B cell (primary cell): ENCODE measurements at regions not wholly inside any gene's neighbourhood (a gene's known extent, or its start where the extent isn't known, plus 50 kb on each side); places are given as distances from the start of the nearest gene placed in this dataset.

Experiments
- ATAC-seq: fragments of 200-7000 bp; cut with Tn5 transposase; one replicate; pipeline ENCODE4 v1.10.0; 2021; ENCODE audit warnings: low read depth, mild to moderate bottlenecking, moderate number of reproducible peaks, moderate library complexity
- CTCF ChIA-PET: fragments of 350-600 bp; sonication (Branson Sonifier 250); formaldehyde crosslinking; loops from one replicate; lab custom pipeline; 2021; ENCODE audit warnings: antibody characterized with exemption, inconsistent platforms; lab: Charles Lee
- POLR2A ChIA-PET: fragments of 350-600 bp; sonication (Branson Sonifier 250); formaldehyde crosslinking; loops from one replicate; lab custom pipeline; 2021; ENCODE audit warnings: antibody characterized with exemption; lab: Charles Lee
- DNase-seq: peaks from one replicate; pipeline ENCODE4 v3.0.0; 2013
- H2AFZ ChIP-seq: 2 replicates; pipeline ENCODE4 v1.6.1; 2012; ENCODE audit warnings: mild to moderate bottlenecking, low read depth, low read length; ENCODE audit not compliant: insufficient read depth, poor library complexity, severe bottlenecking
- H3K27ac ChIP-seq, 2 donors: 1 replicate in 1 of 2; 2 replicates in 1 of 2; pipeline ENCODE4 v1.5.1; 2012 to 2013; ENCODE audit warnings: low read length in 2 of 2, mild to moderate bottlenecking in 2 of 2, moderate library complexity in 1 of 2
- H3K27me3 ChIP-seq, 4 experiments: fragments of 200-600 bp in 1 of 4; sonication (generic) in 1 of 4; replicated peaks in 1 of 4; 1 replicate in 2 of 4; 2 replicates in 2 of 4; pipeline versions ENCODE4 v1.6.1 to v1.7.0; 2013 to 2016; ENCODE audit warnings: low read length in 3 of 4, mild to moderate bottlenecking in 2 of 4, mixed read lengths in 1 of 4, moderate library complexity in 1 of 4; ENCODE audit not compliant: insufficient read depth in 4 of 4, control insufficient read depth in 3 of 4; ENCODE audit errors: control extremely low read depth in 1 of 4
- H3K36me3 ChIP-seq, 2 experiments: replicated peaks in 1 of 2; 1 replicate in 1 of 2; 2 replicates in 1 of 2; pipeline versions ENCODE4 v1.6.1 to v1.7.1; 2013; ENCODE audit warnings: low read length in 1 of 2; ENCODE audit not compliant: insufficient read depth in 2 of 2, control insufficient read depth in 1 of 2; ENCODE audit errors: control extremely low read depth in 1 of 2, extremely low read depth in 1 of 2
- H3K4me1 ChIP-seq, 2 donors: fragments of 200-600 bp in 1 of 2; sonication (generic) in 1 of 2; 1 replicate in 1 of 2; 2 replicates in 1 of 2; pipeline versions ENCODE4 v1.5.1 to v1.6.1; 2013 to 2017; ENCODE audit warnings: low read length in 2 of 2; ENCODE audit not compliant: control insufficient read depth in 2 of 2, insufficient read depth in 2 of 2
- H3K4me2 ChIP-seq: replicated peaks from 2 replicates; pipeline ENCODE3; 2012; ENCODE audit warnings: mild to moderate bottlenecking, low read depth, low read length; ENCODE audit not compliant: poor library complexity, severe bottlenecking
- H3K4me3 ChIP-seq, 5 experiments: fragments of 200-600 bp in 1 of 5; sonication (generic) in 1 of 5; 1 replicate in 3 of 5; 2 replicates in 2 of 5; pipeline versions ENCODE4 v1.5.1 to v1.7.0; 2011 to 2016; ENCODE audit warnings: low read length in 4 of 5, mild to moderate bottlenecking in 4 of 5, low read depth in 2 of 5, control low read depth in 1 of 5, moderate library complexity in 1 of 5; ENCODE audit not compliant: insufficient read depth in 1 of 5; ENCODE audit errors: control extremely low read depth in 1 of 5, extremely low read depth in 1 of 5
- H3K79me2 ChIP-seq: fragments of 200-600 bp; sonication (generic); one replicate; pipeline ENCODE4 v1.6.0; 2016; ENCODE audit warnings: low read length; ENCODE audit not compliant: control insufficient read depth, insufficient read depth
- H3K9ac ChIP-seq: fragments of 200-600 bp; sonication (generic); 2 replicates; pipeline ENCODE4 v1.6.1; 2017; ENCODE audit warnings: mild to moderate bottlenecking, low read length, moderate library complexity
- H3K9me3 ChIP-seq, 3 donors: one replicate each; pipeline versions ENCODE4 v1.6.1 to v1.7.1; 2013; ENCODE audit warnings: low read length in 2 of 3; ENCODE audit not compliant: control insufficient read depth in 2 of 3, insufficient read depth in 1 of 3; ENCODE audit errors: control extremely low read depth in 1 of 3
- H4K20me1 ChIP-seq: 2 replicates; pipeline ENCODE4 v1.6.0; 2012; ENCODE audit warnings: mild to moderate bottlenecking, low read length; ENCODE audit not compliant: insufficient read depth, control insufficient read depth, poor library complexity, severe bottlenecking
- H3K27ac Mint-ChIP-seq: one replicate; pipeline ENCODE4 v1.8.0; 2021; ENCODE audit warnings: mixed read lengths
- H3K27me3 Mint-ChIP-seq: one replicate; pipeline ENCODE4 v1.8.0; 2021; ENCODE audit warnings: mixed read lengths
- H3K4me1 Mint-ChIP-seq: one replicate; pipeline ENCODE4 v1.8.0; 2021; ENCODE audit warnings: mixed read lengths
- H3K4me3 Mint-ChIP-seq: one replicate; pipeline ENCODE4 v1.8.0; 2021; ENCODE audit warnings: mixed read lengths
- H3K9me3 Mint-ChIP-seq: one replicate; pipeline ENCODE4 v1.8.0; 2022; ENCODE audit warnings: mixed read lengths; ENCODE audit not compliant: insufficient read depth
- CTCF ChIP-seq: fragments of 200-600 bp; IDR thresholded peaks from one replicate; pipeline ENCODE4 v1.8.0; 2022; ENCODE audit warnings: antibody characterized with exemption, mild to moderate bottlenecking
- EZH2 ChIP-seq: IDR thresholded peaks from 2 replicates; pipeline ENCODE4 v1.6.1; 2012; ENCODE audit warnings: borderline replicate concordance, low read depth, mild to moderate bottlenecking, moderate library complexity, low read length; ENCODE audit not compliant: insufficient read depth, poor library complexity, severe bottlenecking
- WGBS: methylation state at CpG from one replicate; pipeline ENCODE4 v1.1.5; 2013; ENCODE audit warnings: missing lambda C conversion rate; ENCODE audit not compliant: insufficient coverage; 5-methylcytosine and 5-hydroxymethylcytosine counted together
- intact Hi-C: fragments of 100-400 bp; cut with micrococcal nuclease; formaldehyde crosslinking; loops from one replicate; pipeline ENCODE4 v1.10.0; 2022

GRCh38 chr1:239963856-239964255, 127.8 kb upstream of the FMN2 start:
- Histone ChIP-seq H3K27me3 (no peaks in the 10 kb centered on the region), H3K79me2 (no peaks in the 10 kb centered on the region), H3K4me1 (no peaks in the 10 kb centered on the region), H2AFZ (no peak overlapping the region), H3K9me3 (peaks cover 0 to 3% (median 0%) of the 10 kb centered on the region in 3 donors), H4K20me1 (no peaks in the 10 kb centered on the region), H3K9ac (no peak overlapping the region), H3K36me3 (no peaks in the 10 kb centered on the region), H3K4me2 (no peak overlapping the region), H3K27ac (no peak overlapping the region), H3K4me3 (no peak overlapping the region)
- Mint-ChIP-seq H3K27me3 (no peaks in the 10 kb centered on the region), H3K9me3 (no peaks in the 10 kb centered on the region), H3K4me1 (no peaks in the 10 kb centered on the region), H3K4me3 (no peak overlapping the region), H3K27ac (no peak overlapping the region)
- DNase-seq (no peak), ATAC-seq (no peak)
- POLR2A ChIA-PET, result no interaction called here
- CTCF ChIA-PET, result interaction anchor here (1.8 kb wide), 1 partner anchor 12 kb away, joined by 4 read pairs; no protein-coding TSS in a partner anchor
- intact Hi-C loops, result no loop called here
- 60% methylated on average over 5 of the region's 6 CpGs for WGBS
- TF ChIP-seq EZH2 (no peak), CTCF (no peak)

- Mint-ChIP-seq H3K4me3 (no peak overlapping the region), H3K9me3 (peaks cover 7% of the 10 kb centered on the region), H3K27ac (no peak overlapping the region), H3K27me3 (no peaks in the 10 kb centered on the region), H3K4me1 (no peaks in the 10 kb centered on the region)
- Histone ChIP-seq H4K20me1 (no peaks in the 10 kb centered on the region), H3K4me2 (no peak overlapping the region), H3K4me1 (no peaks in the 10 kb centered on the region), H3K36me3 (no peaks in the 10 kb centered on the region), H3K27ac (no peak overlapping the region), H3K9me3 (peaks cover 0 to 11% (median 4%) of the 10 kb centered on the region in 3 donors), H3K27me3 (no peaks in the 10 kb centered on the region), H3K79me2 (no peaks in the 10 kb centered on the region), H3K9ac (no peak overlapping the region), H2AFZ (no peak overlapping the region), H3K4me3 (no peak overlapping the region)
- intact Hi-C loops, result no loop called here
- CTCF ChIA-PET, result interaction anchor here (1.3 kb wide), 1 partner anchor 24 kb away, joined by 4 read pairs; no protein-coding TSS in a partner anchor
- POLR2A ChIA-PET, result no interaction called here
- ATAC-seq (no peak), DNase-seq (peak; percentile 24)
- TF ChIP-seq CTCF, result peak; percentile 98
- TF ChIP-seq EZH2, result no peak
- WGBS, result no CpG with 5 or more reads among the region's 5 CpGs
Measured at GRCh38 chr1:239976130-239976968, 115.3 kb upstream of the FMN2 start.
